ENCODE measurements at regions not wholly inside any gene's neighbourhood (a gene's known extent, or its start where the extent isn't known, plus 50 kb on each side); places are given as distances from the start of the nearest gene placed in this dataset.

DNA sequence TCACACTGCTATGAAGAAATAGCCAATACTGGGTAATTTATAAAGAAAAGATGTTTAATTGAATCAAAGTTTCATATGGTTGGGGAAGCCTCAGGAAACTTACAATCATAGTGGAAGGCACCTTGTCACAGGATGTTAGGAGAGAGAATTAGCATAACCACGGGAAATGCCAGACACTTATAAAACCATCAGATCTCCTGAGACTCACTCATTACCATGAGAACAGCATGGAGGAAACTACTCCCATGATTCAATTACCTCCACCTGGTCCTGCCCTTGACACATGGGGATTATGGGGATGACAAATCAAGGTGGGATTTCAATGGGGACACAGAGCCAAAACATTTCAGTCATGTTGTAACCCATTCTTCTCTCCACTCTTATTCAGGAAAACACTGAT is 472.9 kb upstream of the FSIP2 start:
- TF ChIP-seq, protein P1, sequence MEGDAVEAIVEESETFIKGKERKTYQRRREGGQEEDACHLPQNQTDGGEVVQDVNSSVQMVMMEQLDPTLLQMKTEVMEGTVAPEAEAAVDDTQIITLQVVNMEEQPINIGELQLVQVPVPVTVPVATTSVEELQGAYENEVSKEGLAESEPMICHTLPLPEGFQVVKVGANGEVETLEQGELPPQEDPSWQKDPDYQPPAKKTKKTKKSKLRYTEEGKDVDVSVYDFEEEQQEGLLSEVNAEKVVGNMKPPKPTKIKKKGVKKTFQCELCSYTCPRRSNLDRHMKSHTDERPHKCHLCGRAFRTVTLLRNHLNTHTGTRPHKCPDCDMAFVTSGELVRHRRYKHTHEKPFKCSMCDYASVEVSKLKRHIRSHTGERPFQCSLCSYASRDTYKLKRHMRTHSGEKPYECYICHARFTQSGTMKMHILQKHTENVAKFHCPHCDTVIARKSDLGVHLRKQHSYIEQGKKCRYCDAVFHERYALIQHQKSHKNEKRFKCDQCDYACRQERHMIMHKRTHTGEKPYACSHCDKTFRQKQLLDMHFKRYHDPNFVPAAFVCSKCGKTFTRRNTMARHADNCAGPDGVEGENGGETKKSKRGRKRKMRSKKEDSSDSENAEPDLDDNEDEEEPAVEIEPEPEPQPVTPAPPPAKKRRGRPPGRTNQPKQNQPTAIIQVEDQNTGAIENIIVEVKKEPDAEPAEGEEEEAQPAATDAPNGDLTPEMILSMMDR (IDR thresholded peaks at IDR 0.05) = no peak
- TF ChIP-seq POLR2A (IDR thresholded peaks at IDR 0.05) = no peak

Data from esophagus squamous epithelium (tissue), 4 donors.